ENCODE measurements at regions not wholly inside any gene's neighbourhood (a gene's known extent, or its start where the extent isn't known, plus 50 kb on each side); places are given as distances from the start of the nearest gene placed in this dataset.

DNA sequence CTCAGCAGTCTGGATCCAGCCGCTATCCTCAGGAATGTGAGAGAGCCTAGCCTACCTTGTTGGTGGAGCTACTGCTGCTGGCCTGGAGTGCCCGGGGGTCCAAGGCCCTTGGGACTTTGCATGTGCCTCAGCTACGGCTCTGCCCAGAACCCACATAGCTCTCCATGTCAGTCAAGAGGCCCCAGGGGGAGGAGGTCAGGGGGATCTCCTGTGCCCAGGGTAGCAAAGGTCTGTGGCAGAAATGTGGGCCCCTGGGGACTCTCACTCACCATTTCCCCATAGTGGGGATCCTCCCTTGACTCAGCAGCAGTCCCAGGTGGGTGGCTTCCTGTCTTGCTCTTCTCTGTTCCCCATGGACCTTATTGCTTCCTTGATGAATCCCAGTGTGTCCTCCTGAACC is 342.7 kb upstream of the CHAC2 start:
- no peak for TF ChIP-seq CTCF (IDR thresholded peaks at IDR 0.05)
- no peak for TF ChIP-seq POLR2A (IDR thresholded peaks at IDR 0.05)
- TF ChIP-seq EP300 (IDR thresholded peaks at IDR 0.05; ENCODE audit: low read depth), result no peak

Data from transverse colon (tissue), 3 donors.